K562 (cell line): ENCODE measurements at regions not wholly inside any gene's neighbourhood (a gene's known extent, or its start where the extent isn't known, plus 50 kb on each side); places are given as distances from the start of the nearest gene placed in this dataset.

Source experiments
- ATAC-seq: fragments of 200-7000 bp; cut with Tn5 transposase; 3 replicates; pipeline ENCODE4 v1.9.1; 2020; ENCODE audit warnings: moderate library complexity
- BruUV-seq: library from RNA; stranded (reverse); fragments of 400-500 nt; replicated peaks from 2 replicates; lab custom pipeline; 2021; lab: Mats Ljungman, UMichigan
- CTCF ChIA-PET: fragments of 300-600 bp; formaldehyde crosslinking; extraction: SDS; loops from one replicate; lab custom pipeline; 2021; ENCODE audit warnings: low intra/inter-chr PET ratio; lab: Yijun Ruan, JAX
- POLR2A ChIA-PET: fragments of 300-600, 350-650 bp; sonication (Branson Sonifier 250); formaldehyde crosslinking; extraction: SDS; loops from one replicate; lab custom pipeline; 2021; ENCODE audit warnings: antibody characterized with exemption, inconsistent platforms; lab: Yijun Ruan, JAX
- DNase-seq, 4 experiments: peaks; one replicate each; pipeline versions ENCODE4 v3.0.0 to v3.0.0-alpha.2; 2011 to 2018; ENCODE audit warnings: low spot score in 3 of 4, mixed read lengths in 3 of 4; ENCODE audit errors: extremely low read depth in 1 of 4
- FAIRE-seq: peaks from 2 replicates; lab custom pipeline; 2011; peaks lifted over from hg19 to GRCh38; lab: Jason Lieb, UNC
- H2AFZ ChIP-seq: 2 replicates; pipeline ENCODE4 v1.6.0; 2011; ENCODE audit warnings: low read depth, low read length, control low read depth, inconsistent platforms
- H3K27ac ChIP-seq: fragments of 200-600 bp; 3 replicates; pipeline ENCODE4 v1.8.0; 2011; ENCODE audit warnings: low read depth, mild to moderate bottlenecking, control low read depth, inconsistent platforms, low read length, moderate library complexity, mixed read lengths; ENCODE audit errors: extremely low read depth
- H3K27me3 ChIP-seq, 2 experiments: fragments of 300-600 bp in 1 of 2; 2 replicates in 1 of 2; 3 replicates in 1 of 2; pipeline versions ENCODE4 v1.6.0 to v1.8.0; 2011; ENCODE audit warnings: inconsistent platforms in 2 of 2, low read length in 2 of 2, mild to moderate bottlenecking in 1 of 2, mixed read lengths in 1 of 2, moderate library complexity in 1 of 2; ENCODE audit not compliant: control insufficient read depth in 2 of 2, insufficient read depth in 2 of 2
- H3K36me3 ChIP-seq: fragments of 300-600 bp; 3 replicates; pipeline ENCODE4 v1.8.0; 2011; ENCODE audit warnings: mild to moderate bottlenecking, low read length, inconsistent platforms; ENCODE audit not compliant: control insufficient read depth, insufficient read depth
- H3K4me1 ChIP-seq, 2 experiments: fragments of 200-600 bp in 1 of 2; replicated peaks in 1 of 2; 2 replicates in 1 of 2; 3 replicates in 1 of 2; pipeline versions ENCODE4 v1.5.1 to v1.8.0; 2011; ENCODE audit warnings: inconsistent platforms in 2 of 2, low read length in 2 of 2, mild to moderate bottlenecking in 1 of 2, mixed read lengths in 1 of 2, moderate library complexity in 1 of 2; ENCODE audit not compliant: control insufficient read depth in 2 of 2, insufficient read depth in 2 of 2
- H3K4me2 ChIP-seq: 2 replicates; pipeline ENCODE4 v1.6.1; 2011; ENCODE audit warnings: low read length, control low read depth, inconsistent platforms, mixed read lengths; ENCODE audit not compliant: insufficient read depth
- H3K4me3 ChIP-seq: fragments of 200-600 bp; sonication (generic), shearing (Covaris generic); 2 replicates; pipeline ENCODE4 v1.5.1; 2016; ENCODE audit warnings: control low read depth, inconsistent platforms
- H3K79me2 ChIP-seq: fragments of 200-600 bp; 3 replicates; pipeline ENCODE4 v1.8.0; 2011; ENCODE audit warnings: low read length, inconsistent platforms; ENCODE audit not compliant: control insufficient read depth, insufficient read depth
- H3K9ac ChIP-seq, 2 experiments: 2 replicates each; pipeline versions ENCODE4 v1.6.0 to v1.6.1; 2011; ENCODE audit warnings: low read depth in 2 of 2, low read length in 2 of 2, control low read depth in 1 of 2, inconsistent platforms in 1 of 2, mild to moderate bottlenecking in 1 of 2, mixed read lengths in 1 of 2; ENCODE audit not compliant: insufficient read depth in 1 of 2
- H3K9me1 ChIP-seq: one replicate; pipeline ENCODE4 v1.6.0; 2011; ENCODE audit warnings: inconsistent platforms, mild to moderate bottlenecking, low read length, moderate library complexity; ENCODE audit not compliant: control insufficient read depth, insufficient read depth
- H3K9me3 ChIP-seq: replicated peaks from 2 replicates; pipeline ENCODE4 v1.5.1; 2011; ENCODE audit warnings: low read depth, low read length, inconsistent platforms; ENCODE audit not compliant: control insufficient read depth, insufficient read depth
- H4K20me1 ChIP-seq: replicated peaks from 2 replicates; pipeline ENCODE4 v1.6.1; 2011; ENCODE audit warnings: low read length, inconsistent platforms, mixed read lengths; ENCODE audit not compliant: control insufficient read depth, insufficient read depth
- BRF1 ChIP-seq: IDR thresholded peaks from 3 replicates; pipeline ENCODE4 v1.6.1; 2011; ENCODE audit warnings: borderline replicate concordance, mild to moderate bottlenecking; ENCODE audit not compliant: insufficient read length; ENCODE audit errors: extremely low read depth
- CBFA2T2 ChIP-seq: fragments of 450-650 bp; conservative IDR thresholded peaks from 2 replicates; pipeline ENCODE4 v1.6.1; 2017; ENCODE audit warnings: mild to moderate bottlenecking
- CHCHD3 ChIP-seq: fragments of 250-450 bp; sonication (Bioruptor Pico); IDR thresholded peaks from 2 replicates; pipeline ENCODE4 v2.1.2; 2022; ENCODE audit warnings: mild to moderate bottlenecking
- MAFG ChIP-seq: fragments of 450-650 bp; conservative IDR thresholded peaks from 2 replicates; pipeline ENCODE4 v1.6.1; 2016; ENCODE audit warnings: missing genetic modification characterization, missing compliant biosample characterization
- SETDB1 ChIP-seq: IDR thresholded peaks from one replicate; pipeline ENCODE4 v1.6.1; 2012; ENCODE audit warnings: low read length, control low read depth, inconsistent platforms
- ZBTB1 ChIP-seq: sonication (generic); formaldehyde crosslinking; IDR thresholded peaks from 2 replicates; pipeline ENCODE4 v1.8.1; 2023; ENCODE audit warnings: missing genetic modification reagents, low read depth, mild to moderate bottlenecking, borderline replicate concordance
- ZKSCAN1 ChIP-seq: fragments of 150-350 bp; IDR thresholded peaks from 2 replicates; pipeline ENCODE4 v1.6.1; 2016; ENCODE audit warnings: low read depth, low read length
- ZNF311 ChIP-seq: fragments of 250-450 bp; sonication (Bioruptor Pico); IDR thresholded peaks from 2 replicates; pipeline ENCODE4 v1.4.0; 2020; ENCODE audit warnings: mild to moderate bottlenecking, moderate library complexity
- WGBS: fragments of 100-300 bp; shearing (Covaris generic); methylation state at CpG from one replicate; pipeline ENCODE4 v1.1.6; 2016; ENCODE audit warnings: low coverage, mixed read lengths; ENCODE audit not compliant: insufficient coverage; ENCODE audit errors: missing lambda C conversion rate; 5-methylcytosine and 5-hydroxymethylcytosine counted together
- in situ Hi-C: fragments of 300-500 bp; cut with MboI; formaldehyde crosslinking; loops from 4 replicates; pipeline ENCODE4 v1.15.0; 2018; ENCODE audit warnings: inconsistent platforms, mixed read lengths
- intact Hi-C: fragments of 100-400 bp; cut with micrococcal nuclease; formaldehyde crosslinking; loops from 2 replicates; pipeline ENCODE4 v1.14.2; 2022
- TF ChIP-seq, protein P1 (sequence below): fragments of 200-800 bp; sonication (Bioruptor generic); IDR thresholded peaks from 2 replicates; pipeline ENCODE4 v1.6.1; 2017; ENCODE audit warnings: missing genetic modification characterization, missing compliant biosample characterization

DNA sequence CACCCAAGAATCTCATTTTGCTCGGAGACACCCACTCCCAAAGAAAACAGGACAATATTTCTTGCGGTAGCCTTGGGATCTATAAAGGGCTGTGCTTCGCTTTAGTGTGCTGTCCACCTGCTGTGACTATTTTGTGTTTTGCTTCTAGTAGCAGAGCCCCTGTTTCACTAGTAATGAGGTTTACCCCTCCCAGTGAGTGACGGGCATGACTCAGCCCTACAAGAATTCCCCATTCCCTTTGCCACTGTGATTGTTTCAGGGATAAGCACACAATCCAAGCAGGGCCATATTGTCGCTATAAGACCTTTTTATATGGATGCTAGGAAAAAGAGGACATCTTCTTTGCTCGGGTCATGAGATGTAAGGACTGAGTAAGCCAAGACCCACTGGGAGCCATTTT lies 62.5 kb upstream of the FOXB1 start (continued):
- TF ChIP-seq ZNF311 (CRISPR knock-in tag) (no peak), CBFA2T2 (no peak), ZBTB1 (CRISPR knock-in tag) (no peak), MAFG (tag) (no peak)
- TF ChIP-seq, protein P1, sequence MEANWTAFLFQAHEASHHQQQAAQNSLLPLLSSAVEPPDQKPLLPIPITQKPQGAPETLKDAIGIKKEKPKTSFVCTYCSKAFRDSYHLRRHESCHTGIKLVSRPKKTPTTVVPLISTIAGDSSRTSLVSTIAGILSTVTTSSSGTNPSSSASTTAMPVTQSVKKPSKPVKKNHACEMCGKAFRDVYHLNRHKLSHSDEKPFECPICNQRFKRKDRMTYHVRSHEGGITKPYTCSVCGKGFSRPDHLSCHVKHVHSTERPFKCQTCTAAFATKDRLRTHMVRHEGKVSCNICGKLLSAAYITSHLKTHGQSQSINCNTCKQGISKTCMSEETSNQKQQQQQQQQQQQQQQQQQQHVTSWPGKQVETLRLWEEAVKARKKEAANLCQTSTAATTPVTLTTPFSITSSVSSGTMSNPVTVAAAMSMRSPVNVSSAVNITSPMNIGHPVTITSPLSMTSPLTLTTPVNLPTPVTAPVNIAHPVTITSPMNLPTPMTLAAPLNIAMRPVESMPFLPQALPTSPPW (CRISPR knock-in tag), result no peak

DNA sequence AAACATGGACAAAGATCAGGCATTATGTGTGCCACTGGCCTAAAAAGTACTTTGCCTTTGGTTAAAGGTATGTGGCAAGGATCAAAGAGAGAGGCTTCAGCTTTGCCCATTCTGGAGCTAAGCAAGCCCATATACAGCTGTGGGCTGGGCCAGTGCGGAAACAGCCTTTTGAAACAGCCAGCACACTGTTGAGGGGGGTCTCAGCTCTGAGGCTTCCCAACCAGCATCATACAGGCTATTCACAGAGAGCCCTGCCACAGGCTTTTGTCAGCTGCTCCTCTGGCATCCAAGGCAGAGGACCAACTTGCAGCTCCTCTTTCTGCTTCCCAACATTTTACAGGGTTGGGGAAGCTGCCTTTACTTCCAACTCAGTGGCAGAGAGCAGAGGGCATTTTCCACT lies 63.2 kb upstream of the FOXB1 start:
- FAIRE-seq, result no peak
- no TSS peak for BruUV-seq
- intact Hi-C loops (no loop called here), in situ Hi-C loops (no loop called here)
- Histone ChIP-seq H3K4me2 (no peak overlapping the region), H3K9me1 (no peaks in the 10 kb centered on the region), H3K4me3 (no peak overlapping the region), H3K27ac (no peak overlapping the region), H3K79me2 (no peaks in the 10 kb centered on the region), H3K4me1 (no peaks in the 10 kb centered on the region), H3K9ac (no peak overlapping the region), H3K27me3 (peaks cover 5 to 23% of the 10 kb centered on the region in 2 experiments; a peak in 3 of 5 replicates), H4K20me1 (no peaks in the 10 kb centered on the region), H3K36me3 (no peaks in the 10 kb centered on the region), H3K9me3 (no peaks in the 10 kb centered on the region), H2AFZ (no peak overlapping the region)
- ChIA-PET CTCF (no interaction called here), POLR2A (no interaction called here)
- no peak for ATAC-seq
- DNase-seq, result no peak
- TF ChIP-seq SETDB1, result no peak
- no peak for TF ChIP-seq BRF1
- no peak for TF ChIP-seq ZKSCAN1
- no peak for TF ChIP-seq CHCHD3 (CRISPR knock-in tag)
- 0% methylated on average over 1 of the region's 1 CpG for WGBS
